GM18858 (cell line): ENCODE measurements at regions not wholly inside any gene's neighbourhood (a gene's known extent, or its start where the extent isn't known, plus 50 kb on each side); places are given as distances from the start of the nearest gene placed in this dataset.

ENCODE experiments used
- ATAC-seq: cut with Tn5 transposase; IDR thresholded peaks from one replicate; pipeline ENCODE4 v1.9.1; 2021; ENCODE audit not compliant: unreplicated experiment

DNA sequence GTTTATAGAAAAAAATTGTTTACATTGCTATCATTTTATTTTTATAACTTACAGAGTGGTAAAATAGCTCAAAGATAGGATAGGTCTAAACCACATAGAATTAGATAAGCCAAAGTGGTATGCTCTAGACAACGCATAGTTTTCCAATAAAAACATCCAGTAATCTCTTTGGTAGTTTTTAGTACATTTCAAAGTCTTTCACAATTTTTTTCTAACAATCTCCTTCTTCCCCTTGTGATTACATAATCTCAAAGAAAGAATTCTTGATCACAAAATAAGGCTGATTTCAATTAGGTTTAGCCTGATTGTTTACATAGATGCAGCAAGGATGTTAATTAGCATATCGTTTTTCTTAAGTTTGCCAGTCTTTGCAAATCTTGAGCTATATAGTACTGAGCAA lies 460.0 kb downstream of the FUT8 start:
- no peak for ATAC-seq

DNA sequence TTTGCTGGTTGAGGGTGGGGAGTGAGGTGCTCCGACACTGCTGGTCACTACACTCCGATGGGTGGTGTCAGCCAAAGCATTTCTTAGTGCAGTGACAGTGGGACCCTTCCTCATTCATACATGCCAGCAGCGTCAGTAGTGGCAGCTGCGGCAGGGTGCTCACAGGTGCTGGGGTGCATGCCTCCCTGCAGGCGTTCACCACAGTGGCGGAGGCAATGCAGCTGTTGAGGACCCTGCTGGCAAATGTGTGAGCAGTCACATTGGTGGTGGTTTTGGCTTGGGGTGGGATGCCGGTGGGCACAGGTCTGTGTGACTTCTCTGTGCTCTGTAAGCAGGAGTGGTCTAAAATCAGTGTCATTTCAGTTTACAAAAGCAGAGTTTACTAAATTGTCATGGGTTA lies 464.6 kb downstream of the FUT8 start:
- ATAC-seq: no peak

DNA sequence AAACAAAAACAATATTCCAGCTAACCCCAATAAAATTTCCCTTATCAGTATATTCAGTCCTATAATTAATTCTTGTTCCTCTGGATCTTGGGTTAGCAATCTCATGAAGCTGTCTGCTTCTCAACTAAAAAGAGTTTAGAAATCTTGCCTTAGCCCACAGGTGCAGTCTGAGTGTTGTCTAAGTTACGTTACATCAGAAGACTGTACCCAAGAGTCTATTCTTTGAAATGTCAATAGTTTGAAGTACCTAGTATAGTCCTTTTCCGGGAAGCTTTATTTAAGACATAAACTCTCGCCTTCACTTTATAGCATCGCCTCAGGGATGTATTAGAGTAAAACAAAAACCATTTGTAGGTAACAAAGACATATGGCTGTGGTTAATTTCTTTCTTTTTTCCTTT lies 465.1 kb downstream of the FUT8 start:
- no peak for ATAC-seq

DNA sequence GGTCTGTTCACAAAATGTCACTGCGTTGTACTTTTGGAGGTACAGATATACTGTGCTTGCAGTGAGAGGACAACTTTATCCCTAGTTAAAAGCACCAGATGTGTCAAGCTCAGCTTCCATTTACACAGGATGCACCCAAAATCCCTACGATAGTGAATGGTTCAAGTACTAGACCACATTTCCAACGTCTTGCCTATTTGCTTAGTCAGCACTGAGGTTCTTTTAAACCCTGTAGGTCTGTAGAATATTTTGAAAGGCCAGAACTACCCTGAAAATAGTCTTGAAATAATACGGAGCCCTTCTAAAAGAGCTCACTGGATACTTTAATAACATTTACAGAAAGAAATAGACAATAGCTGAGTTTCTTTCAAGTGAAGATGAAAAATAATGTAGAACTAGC lies 466.1 kb downstream of the FUT8 start:
- ATAC-seq: no peak

DNA sequence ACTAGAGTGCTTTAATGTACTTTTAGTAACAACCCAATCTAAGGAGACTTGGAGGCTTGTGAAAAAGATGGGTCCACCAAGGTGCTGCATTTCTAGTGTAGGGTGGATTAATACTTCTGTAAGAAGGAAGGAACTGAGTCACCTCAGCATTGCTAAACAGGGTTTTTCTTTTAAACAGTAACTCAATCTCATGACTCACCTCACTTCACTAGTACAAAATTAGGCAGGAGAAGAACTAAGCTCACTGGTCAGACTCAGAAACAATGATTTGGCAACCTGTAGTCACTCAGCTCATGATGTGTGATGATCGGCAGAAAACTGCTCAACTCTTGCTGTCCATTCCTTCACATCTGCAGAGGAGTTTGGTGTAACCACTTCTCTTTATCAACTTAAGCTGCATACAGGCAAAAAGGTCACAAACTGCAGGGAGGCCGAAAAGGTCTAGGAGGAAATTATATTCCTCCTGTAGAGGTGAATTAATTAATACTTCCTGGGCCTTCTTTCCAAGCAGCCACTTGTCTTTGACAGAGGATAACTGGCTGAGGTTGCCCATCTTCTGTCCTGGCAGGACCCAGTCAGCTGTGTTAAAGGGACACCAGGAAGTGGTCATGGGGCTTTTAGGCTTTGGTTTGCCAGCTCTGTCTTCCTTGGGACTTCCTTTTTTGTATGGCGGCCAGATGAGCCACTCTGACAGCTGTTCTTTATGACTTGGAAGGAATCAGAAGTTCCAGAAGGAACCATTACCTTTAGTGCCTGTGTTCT lies 466.9 kb downstream of the FUT8 start:
- no peak for ATAC-seq

DNA sequence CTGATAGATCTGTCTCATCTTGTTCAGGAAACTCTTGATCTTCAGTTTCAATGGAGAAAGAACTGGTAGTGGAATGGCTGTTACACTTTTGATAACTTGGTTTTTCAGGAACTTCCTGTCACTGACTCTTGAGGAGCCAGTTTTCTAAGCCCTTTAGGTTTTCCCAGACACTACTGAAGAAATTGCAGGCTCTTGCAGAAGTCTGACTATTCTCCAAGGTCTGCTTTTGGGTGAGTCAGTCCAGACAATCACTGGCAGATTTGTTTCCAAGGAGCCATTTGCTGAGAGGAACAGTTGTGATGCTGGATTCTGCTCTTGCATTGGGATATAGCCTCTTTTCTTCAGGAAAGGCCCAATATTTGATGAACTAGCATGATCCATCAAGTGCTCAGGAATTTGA lies 468.0 kb downstream of the FUT8 start:
- ATAC-seq: no peak

DNA sequence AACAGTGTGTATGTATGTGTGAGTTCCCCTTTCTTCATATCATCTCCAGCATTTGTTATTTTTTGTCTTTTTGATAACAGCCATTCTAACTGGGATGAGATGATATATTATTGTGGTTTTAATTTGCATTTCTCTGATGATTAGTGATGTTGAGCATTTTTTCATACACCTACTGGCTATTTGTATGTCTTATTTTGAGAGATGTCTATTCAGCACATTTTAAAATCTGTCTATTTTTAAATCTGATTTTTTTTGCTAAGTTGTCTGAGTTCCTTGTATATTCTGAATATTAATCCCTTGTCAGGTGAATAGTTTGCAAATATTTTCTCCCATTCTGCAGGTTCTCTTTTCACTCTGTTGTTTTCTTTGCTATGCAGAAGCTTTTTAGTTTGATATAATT lies 469.1 kb downstream of the FUT8 start:
- ATAC-seq: no peak

DNA sequence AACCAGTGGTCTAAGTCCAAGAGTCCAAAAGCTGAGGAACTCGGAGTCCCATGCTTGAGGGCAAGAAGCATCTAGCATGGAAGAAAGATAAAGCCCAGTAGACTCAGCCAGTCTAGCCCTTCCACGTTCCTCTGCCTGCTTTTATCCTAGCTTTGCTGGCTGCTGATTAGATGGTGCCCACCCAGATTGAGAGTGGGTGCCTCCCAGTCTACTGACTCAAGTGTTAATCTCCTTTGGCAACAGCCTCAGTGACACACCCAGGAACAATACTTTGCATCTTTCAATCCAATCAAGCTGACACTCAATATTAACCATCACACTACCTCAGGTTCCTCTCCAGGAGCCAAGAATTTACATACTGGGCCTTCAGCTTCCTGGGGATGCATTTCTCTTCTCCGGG lies 476.1 kb downstream of the FUT8 start:
- no peak for ATAC-seq

DNA sequence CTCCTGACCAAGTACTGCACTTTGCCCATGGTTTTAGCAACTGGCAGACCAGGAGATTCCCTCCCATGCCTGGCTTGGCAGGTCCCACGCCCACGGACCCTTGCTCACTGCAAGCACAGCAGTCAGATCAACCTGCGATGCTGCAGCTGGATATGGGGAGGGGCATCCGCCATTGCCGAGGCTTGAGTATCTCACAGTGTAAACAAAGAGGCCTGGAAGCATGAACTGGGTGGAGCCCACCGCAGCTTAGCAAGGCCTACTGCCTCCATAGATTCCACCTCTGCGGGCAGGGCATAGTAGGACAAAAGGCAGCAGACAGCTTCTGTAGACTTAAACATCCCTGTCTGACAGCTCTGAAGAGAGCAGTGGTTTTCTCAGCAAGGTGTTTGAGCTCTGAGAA lies 479.8 kb downstream of the FUT8 start:
- ATAC-seq: no peak

DNA sequence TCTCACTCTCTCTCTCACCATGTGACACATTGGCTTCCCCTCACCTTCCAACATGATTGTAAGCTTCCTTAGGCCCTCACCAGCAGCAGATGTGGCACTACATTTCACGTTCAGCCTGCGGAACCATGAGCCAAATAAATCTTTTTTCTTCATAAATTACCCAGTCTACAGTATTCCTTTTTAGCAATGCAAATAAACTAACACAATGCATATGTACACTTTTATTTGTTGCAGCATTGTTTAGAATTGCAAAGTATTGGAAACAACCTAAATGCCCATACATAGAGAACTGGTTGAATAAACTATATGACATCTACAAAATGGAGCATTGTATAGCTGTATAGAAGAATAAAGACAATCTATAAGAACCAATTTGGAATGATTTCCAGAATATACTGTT lies 487.6 kb downstream of the FUT8 start:
- no peak for ATAC-seq

DNA sequence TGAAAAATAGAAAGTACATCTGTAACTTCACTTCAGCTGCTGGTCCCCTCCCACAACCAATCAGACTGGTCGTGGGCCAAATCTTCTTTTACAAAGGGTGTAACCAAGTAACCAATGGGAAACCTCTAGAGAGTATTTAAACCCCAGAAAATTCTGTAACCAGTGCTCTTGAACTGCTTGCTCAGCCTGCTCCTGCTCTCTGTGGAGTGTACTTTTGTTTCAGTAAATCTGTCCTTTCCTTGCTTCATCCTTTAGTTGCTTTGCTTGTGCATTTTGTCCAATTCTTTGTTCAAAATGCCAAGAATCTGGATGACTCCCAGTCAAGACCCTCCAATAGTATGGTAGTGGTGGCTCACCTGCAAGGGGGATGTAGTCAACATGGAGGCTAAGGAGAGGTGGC lies 489.1 kb downstream of the FUT8 start:
- ATAC-seq: no peak

DNA sequence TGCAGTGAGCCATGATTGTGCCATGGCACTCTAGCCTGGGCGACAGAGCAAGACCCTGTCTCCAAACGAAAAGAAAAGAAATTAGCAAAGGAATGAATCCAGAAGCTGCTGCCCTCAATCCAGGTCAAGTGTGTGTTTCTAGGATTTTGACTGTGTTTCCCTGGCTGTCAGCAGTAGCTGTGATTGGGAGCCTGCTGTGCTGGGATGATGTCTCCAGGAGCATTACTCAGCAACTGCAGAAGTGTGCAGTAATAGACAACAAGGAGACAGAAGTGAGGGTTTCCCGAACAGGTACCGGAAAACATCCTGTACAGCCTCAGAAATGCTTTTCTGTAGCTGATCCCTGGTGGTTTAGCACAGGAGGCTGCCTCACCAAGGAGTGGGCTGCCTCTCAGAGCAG lies 492.5 kb downstream of the FUT8 start:
- ATAC-seq: no peak

DNA sequence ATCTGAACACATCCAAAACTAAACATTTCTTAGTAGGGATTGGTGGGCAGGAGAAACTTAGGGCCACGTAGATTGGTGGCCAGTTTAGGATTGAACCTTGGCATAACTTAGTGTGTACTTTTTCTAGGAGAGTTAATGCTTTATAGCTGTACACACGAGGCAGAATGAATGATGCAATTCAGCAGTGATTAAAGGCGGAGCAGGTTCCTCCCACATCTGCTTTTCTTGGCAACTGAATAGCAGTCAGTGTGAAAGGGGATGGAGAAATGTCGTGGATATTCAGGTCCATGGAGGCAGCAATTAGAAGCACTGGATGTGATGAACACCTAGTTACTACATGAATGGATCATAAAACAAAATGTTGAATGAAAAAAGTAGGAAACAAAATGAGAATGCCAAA lies 493.8 kb downstream of the FUT8 start:
- no peak for ATAC-seq

DNA sequence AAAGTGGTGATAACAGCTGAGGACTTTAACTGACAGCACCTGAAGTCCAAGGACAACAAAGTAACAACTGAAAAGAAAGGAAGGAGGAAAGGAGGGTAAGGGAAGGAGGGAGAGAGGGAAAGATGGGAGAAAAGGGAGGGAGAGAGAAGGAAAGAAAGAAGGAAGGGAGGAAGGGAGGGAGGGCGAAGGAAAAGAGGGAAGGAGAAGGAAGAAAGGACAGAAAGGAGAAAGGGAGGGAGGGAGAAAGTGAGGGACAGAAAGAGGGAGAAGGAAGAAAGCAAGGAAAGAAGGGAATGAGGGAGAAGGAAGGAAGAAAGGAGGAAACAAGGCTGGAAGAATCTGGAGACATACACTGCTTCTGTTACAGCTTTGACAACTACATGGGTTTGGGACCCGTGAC lies 494.4 kb downstream of the FUT8 start:
- ATAC-seq: no peak

DNA sequence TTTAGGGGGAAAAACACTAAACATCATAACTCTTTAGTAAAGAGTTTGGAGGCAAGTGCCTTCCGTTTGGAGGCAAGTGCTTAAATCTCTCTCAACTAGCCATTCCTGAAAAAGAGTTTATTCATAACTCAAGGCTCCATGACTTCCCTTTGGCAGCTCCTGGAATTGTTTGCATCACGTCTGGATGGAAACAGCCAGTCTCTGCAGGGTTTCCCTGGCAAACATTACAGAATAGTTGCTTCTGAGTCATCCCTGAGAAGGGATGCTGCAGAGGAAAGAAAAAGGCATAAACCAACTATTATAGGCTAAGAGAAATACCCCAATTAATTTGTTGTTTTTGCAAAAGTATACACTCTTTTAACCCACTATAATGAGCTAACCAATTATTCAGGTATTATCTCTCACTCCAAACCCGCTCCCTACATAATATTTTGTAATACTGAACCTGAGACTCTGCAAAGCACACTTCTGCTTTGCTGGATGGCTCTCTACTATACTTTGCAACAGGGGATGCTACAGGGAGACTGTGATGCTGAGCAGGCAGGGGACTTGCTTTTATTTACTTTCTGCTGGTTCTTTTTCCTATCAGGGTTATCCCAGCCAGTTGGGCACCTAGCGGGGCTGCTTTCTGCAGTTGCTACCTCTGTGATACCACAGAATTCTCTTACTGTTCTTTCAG lies 497.7 kb downstream of the FUT8 start:
- no peak for ATAC-seq

DNA sequence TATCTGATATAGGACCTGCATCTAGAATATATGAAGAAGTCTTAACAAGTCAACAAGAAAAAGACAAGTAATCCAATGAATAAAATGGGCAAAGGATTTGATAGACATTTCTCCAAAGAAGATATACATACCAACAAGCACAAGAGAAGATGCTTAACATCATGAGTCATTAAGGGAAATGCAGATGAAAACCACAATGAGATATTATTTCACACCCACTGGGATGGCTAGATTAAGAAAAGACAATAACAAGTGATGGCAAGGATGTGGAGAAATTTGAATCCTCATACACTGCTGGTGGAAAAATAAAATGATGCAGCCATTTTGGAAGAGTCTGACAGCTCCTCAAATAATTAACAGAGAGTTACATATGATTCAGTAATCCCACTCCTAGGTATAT lies 502.6 kb downstream of the FUT8 start:
- no peak for ATAC-seq

DNA sequence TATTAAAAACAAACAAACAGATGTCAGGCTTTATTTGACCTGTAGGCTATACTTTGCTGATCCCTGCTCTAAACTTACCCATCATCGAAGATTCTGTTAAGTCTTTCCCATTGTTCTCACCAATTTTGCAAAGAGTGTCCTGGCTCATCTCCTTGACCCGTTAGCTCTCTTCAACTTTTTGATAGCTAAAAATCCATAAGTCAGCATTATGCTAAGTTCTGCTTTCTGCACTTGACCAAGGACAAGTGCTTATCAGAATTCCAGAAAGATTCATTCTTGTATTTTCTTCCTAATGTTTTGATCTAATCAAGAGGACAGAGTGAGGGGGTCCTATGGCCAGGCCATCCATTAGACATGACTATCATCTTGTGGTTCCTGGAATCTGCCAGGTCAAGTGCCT lies 503.5 kb downstream of the FUT8 start:
- ATAC-seq: no peak

DNA sequence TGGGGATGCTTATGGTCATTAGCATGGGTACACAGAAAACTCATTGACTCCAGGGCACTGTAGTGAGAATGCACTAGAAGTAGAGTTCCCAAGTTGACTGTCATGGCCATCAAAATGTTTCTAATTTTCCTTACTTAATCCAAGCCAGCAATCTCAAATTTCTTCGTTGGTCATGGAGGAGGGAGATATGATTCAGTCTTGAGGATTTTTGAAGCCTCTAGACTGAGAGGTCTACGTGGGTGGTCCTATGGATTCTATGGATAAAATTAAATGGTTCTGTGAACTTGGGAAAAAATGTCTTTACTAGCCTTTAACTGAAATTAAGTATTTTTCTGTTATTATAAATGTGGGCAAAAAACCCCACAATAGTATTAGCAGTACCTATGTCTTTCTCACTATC lies 508.5 kb downstream of the FUT8 start:
- ATAC-seq: no peak

DNA sequence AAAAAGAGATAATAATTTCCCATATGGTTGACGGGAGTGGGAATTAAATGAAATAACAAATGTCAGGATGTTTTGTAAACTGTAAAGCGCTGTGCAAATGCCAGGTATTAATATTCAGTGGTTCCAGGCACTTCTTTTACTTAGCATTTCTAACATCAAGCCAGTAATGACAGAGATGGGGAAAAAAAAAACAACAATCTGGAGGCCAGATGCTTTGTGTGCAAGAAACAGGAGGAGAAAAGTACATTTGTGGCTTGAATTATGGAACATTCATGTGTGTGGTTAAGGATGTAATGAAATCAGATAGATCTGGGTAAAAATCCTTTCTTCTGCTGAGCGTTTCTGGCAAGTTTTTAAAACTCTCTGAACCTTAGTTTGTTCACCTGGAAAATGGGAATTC lies 509.6 kb downstream of the FUT8 start:
- ATAC-seq: no peak

DNA sequence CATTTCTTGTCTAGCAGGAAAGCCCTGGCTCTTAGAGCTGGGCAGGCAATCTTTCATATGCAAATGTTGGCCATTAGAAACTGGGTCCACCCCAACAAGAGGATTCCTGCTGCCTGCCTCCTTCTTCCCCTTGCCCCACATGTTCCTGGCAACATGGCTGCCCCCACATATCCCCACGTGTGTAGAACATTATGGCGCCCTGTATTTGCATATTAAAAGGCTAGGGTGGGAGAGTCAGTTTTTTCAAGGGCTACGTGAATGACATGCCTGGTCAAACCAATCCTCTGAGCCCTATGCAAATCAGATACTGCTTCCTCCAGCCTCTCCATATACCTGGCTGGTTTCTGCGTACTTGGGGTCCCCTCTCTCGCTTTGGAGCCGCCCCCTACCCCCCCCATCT lies 514.0 kb downstream of the FUT8 start:
- ATAC-seq: no peak

DNA sequence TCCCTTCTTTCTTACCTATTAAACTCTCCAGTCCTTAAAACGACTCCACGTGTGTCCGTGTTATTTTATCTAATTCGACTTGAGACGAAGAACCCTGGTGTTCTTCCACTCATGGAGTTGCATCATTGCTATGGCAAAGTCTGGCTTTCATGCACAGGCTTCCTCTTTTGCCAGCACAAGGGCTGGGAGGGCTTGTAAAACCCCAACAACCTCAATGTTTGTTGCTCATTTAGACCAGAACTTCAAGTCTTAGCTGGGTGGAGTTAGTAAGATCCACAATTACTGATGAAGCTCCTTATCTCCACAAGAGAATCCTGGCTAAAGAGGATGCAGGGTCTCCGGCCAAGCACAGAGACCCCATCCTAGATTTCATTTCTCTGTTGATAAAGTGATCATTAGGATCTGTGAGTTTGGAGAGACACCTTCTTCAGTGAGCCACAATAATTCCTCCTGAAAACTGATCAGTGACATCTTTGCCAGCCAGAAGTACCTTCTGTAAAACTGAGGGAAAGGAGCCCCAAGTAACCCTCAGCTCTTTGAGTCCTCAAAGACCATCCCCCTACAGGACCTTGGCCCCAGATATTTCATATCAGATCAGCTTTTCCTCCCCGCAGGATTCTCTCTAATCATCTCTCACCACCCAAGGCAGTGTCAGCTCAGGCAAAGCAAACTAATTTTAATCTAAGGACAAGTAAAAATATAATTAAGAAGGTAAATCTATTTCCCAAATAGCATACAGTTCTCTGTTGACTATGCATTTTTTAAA lies 514.6 kb downstream of the FUT8 start:
- ATAC-seq: no peak

DNA sequence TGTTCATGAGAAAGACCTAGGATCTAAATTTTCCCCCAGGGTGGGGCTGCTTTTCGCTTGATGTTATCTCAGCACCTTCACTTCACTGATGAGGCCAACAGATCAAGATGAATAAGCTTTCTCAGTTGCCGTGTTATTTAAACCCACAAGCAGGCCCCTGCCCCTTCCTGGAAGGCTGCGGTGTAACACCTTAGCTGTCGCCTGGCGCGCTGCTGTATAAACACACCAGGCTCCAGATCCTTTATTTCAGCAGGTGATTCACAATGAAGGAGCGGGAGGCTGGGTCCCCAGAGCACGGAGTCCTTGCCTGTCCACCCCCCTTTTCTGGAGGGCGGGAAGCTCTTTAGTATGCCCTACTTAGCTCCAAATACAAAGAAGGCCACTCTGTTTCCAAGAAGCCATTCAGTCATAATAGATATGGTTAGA lies 515.4 kb downstream of the FUT8 start:
- ATAC-seq: no peak
